ENCODE measurements at regions not wholly inside any gene's neighbourhood (a gene's known extent, or its start where the extent isn't known, plus 50 kb on each side); places are given as distances from the start of the nearest gene placed in this dataset.

DNA sequence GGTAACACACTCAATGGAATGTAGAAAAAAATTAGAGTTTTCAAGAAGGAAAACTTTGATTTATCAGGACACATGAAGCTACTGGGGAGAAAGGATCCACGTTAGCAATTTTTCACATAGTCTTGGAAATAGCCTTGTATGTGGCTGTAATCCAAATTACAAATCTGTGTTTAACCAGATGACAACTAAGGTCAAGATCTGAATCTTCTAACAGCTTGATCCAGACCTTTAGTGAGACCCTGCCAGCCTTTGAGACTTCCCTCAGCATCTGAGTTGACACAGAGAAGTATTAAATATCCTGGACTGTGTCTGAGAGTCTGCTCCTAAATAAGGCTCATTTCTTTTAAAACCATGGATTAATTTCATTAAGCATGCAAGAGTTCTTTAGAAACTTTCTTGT is 135.9 kb upstream of the KCNK2 start:
- Histone ChIP-seq H3K9me3 (ENCODE audit: control insufficient read depth, insufficient read depth, low read length) (no peaks in the 10 kb centered on the region), H3K9ac (ENCODE audit: low read depth, low read length) (no peak overlapping the region), H3K36me3 (ENCODE audit: insufficient read depth, low read length) (no peaks in the 10 kb centered on the region), H3K4me1 (ENCODE audit: insufficient read depth, low read length) (no peaks in the 10 kb centered on the region)

- Histone ChIP-seq H3K36me3 (ENCODE audit: insufficient read depth, low read length) (no peaks in the 10 kb centered on the region), H3K9me3 (ENCODE audit: control insufficient read depth, insufficient read depth, low read length) (no peaks in the 10 kb centered on the region), H3K9ac (ENCODE audit: low read depth, low read length) (no peak overlapping the region), H3K4me1 (ENCODE audit: insufficient read depth, low read length) (no peaks in the 10 kb centered on the region)
These were observed 129.9 kb upstream of the KCNK2 start for GRCh38 chr1:214952648-214953047.

- no peaks in the 10 kb centered on the region for H3K4me1 ChIP-seq (ENCODE audit: insufficient read depth, low read length)
- H3K9me3 ChIP-seq (ENCODE audit: control insufficient read depth, insufficient read depth, low read length), result no peaks in the 10 kb centered on the region
- H3K9ac ChIP-seq (ENCODE audit: low read depth, low read length), result no peak overlapping the region
- H3K36me3 ChIP-seq (ENCODE audit: insufficient read depth, low read length), result no peaks in the 10 kb centered on the region
These were observed 128.5 kb upstream of the KCNK2 start for GRCh38 chr1:214953901-214954616.

DNA sequence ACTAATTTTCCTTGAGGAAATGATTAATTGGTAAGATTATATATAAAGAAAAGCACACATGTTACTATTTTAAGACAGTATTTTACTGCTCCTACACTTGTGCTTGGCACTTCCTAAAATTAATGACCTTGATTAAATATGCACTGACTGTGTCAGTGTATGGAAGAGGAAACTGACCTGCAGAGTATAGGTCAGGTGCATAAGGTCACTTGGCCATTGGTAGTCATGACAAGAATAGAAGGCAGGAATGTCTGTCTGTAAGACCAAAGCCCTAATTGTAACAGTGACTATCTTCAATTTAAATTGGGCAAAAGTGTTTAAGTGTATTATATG is 128.0 kb upstream of the KCNK2 start:
- no peak overlapping the region for H3K9ac ChIP-seq (ENCODE audit: low read depth, low read length)
- H3K9me3 ChIP-seq (ENCODE audit: control insufficient read depth, insufficient read depth, low read length), result no peaks in the 10 kb centered on the region; the same call in 1 of the 2 replicates
- no peaks in the 10 kb centered on the region for H3K4me1 ChIP-seq (ENCODE audit: insufficient read depth, low read length)
- no peaks in the 10 kb centered on the region for H3K36me3 ChIP-seq (ENCODE audit: insufficient read depth, low read length)

GRCh38 chr1:214957330-214958137 is 125.0 kb upstream of the KCNK2 start:
- H3K9ac ChIP-seq (ENCODE audit: low read depth, low read length), result no peak overlapping the region
- H3K4me1 ChIP-seq (ENCODE audit: insufficient read depth, low read length), result no peaks in the 10 kb centered on the region
- H3K36me3 ChIP-seq (ENCODE audit: insufficient read depth, low read length), result no peaks in the 10 kb centered on the region
- no peaks in the 10 kb centered on the region; the same call in 1 of the 2 replicates for H3K9me3 ChIP-seq (ENCODE audit: control insufficient read depth, insufficient read depth, low read length)

DNA sequence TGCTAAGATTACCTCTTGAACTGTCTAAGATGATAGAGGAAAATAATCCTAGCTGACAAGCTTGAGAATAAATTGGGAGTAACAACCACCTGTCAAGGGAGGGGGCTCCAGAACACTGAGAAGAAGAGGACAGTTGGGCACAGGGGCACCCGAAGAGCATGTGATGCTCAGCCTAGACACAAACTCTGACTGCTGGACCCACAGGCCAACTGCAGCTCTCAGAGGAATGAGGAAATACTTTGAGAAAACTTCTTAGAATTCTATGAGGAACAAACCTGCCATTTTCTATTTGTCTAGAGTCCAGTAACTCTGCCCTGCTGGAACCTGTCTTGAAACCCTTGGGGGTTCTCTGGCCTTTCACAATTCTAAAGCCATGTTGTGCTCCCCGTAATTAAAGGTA is 124.1 kb upstream of the KCNK2 start:
- H3K9ac ChIP-seq (ENCODE audit: low read depth, low read length), result no peak overlapping the region
- H3K9me3 ChIP-seq (ENCODE audit: control insufficient read depth, insufficient read depth, low read length), result no peaks in the 10 kb centered on the region; the same call in 1 of the 2 replicates
- H3K4me1 ChIP-seq (ENCODE audit: insufficient read depth, low read length), result no peaks in the 10 kb centered on the region
- H3K36me3 ChIP-seq (ENCODE audit: insufficient read depth, low read length), result no peaks in the 10 kb centered on the region

DNA sequence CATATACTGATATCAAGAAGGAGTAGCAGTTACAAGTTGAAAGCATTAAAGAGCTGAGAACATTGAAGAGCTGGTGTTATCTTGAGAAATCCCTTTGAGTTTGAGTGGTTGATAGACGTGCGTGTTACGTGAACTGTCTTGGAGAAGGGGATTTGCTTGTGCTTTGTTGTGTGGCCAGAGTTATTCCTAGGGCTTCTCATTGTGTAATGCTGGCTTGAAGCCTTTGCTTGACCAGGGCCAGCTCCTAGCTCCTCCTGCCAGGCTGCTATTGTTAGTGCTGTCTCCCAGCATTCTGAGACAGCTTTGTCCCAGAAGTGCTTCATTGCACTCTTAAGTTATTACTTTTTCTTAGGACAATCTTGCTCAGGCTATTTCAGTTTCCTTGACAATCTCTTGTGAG is 116.2 kb upstream of the KCNK2 start:
- Histone ChIP-seq H3K9ac (ENCODE audit: low read depth, low read length) (no peak overlapping the region), H3K36me3 (ENCODE audit: insufficient read depth, low read length) (no peaks in the 10 kb centered on the region), H3K9me3 (ENCODE audit: control insufficient read depth, insufficient read depth, low read length) (no peaks in the 10 kb centered on the region), H3K4me1 (ENCODE audit: insufficient read depth, low read length) (no peaks in the 10 kb centered on the region)

DNA sequence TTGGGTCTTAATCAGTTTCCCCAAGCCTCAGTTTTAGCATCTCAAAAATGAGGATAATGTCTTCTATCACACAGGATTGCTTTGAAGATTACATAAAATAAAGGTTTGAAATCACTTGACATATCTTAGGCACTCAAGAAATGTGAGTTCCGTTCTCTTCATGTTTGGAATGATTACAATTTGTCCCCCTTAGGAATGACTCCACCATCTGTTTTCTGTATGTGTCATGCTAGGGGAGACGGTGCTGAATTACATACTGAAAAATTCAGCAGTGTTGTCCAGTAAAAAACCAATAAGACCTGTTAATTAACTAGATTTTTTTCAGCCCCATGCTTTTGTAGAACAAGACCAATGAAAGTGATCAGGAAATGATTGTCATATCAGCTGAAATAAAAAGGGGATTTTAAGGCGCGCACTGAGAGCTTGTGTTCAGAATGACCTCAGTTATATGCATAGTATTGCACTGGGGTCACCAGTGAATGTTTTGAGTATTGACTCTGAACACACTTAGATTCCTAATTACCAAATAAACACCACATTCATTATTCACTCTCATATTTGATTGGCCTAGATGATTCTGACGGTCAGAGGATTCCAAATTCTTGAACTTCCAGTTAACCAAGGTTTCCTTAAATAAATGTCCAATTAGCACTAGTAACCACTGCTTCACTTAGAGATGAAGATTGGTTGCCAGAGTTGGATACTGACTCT is 114.5 kb upstream of the KCNK2 start:
- no peaks in the 10 kb centered on the region for H3K9me3 ChIP-seq (ENCODE audit: control insufficient read depth, insufficient read depth, low read length)

DNA sequence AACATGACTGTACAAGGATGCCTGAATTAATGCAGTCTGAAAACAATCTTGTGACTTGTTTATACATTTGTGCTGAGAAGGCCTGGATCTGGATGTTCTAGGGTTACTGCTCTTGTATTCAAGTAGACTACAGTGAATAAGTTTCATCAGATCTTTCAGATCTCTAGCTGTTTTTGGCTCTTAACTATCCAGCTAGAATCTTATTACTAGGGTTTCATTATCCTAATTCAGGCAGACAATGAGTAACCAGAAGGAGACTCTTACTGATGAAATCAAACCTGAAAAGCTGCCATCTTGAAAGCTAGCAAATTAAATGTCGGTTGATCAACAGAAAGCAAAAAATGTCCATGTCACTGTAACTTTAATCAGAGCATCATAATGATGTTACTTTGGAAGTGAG is 112.5 kb upstream of the KCNK2 start:
- Histone ChIP-seq H3K36me3 (ENCODE audit: insufficient read depth, low read length) (no peaks in the 10 kb centered on the region), H3K9ac (ENCODE audit: low read depth, low read length) (no peak overlapping the region), H3K9me3 (ENCODE audit: control insufficient read depth, insufficient read depth, low read length) (no peaks in the 10 kb centered on the region), H3K4me1 (ENCODE audit: insufficient read depth, low read length) (no peaks in the 10 kb centered on the region)

More for the DNA sequence above, 114.5 kb upstream of the KCNK2 start:
- no peaks in the 10 kb centered on the region for H3K4me1 ChIP-seq (ENCODE audit: insufficient read depth, low read length)
- no peak overlapping the region for H3K9ac ChIP-seq (ENCODE audit: low read depth, low read length)
- no peaks in the 10 kb centered on the region for H3K36me3 ChIP-seq (ENCODE audit: insufficient read depth, low read length)

- H3K4me1 ChIP-seq (ENCODE audit: insufficient read depth, low read length), result no peaks in the 10 kb centered on the region
- no peaks in the 10 kb centered on the region for H3K36me3 ChIP-seq (ENCODE audit: insufficient read depth, low read length)
- no peak overlapping the region for H3K9ac ChIP-seq (ENCODE audit: low read depth, low read length)
- H3K9me3 ChIP-seq (ENCODE audit: control insufficient read depth, insufficient read depth, low read length), result no peaks in the 10 kb centered on the region
These were observed 111.5 kb upstream of the KCNK2 start for GRCh38 chr1:214971071-214971470.

- Histone ChIP-seq H3K9me3 (ENCODE audit: control insufficient read depth, insufficient read depth, low read length) (no peaks in the 10 kb centered on the region), H3K4me1 (ENCODE audit: insufficient read depth, low read length) (peaks cover 5% of the 10 kb centered on the region; the same call in 1 of the 2 replicates), H3K9ac (ENCODE audit: low read depth, low read length) (no peak overlapping the region), H3K36me3 (ENCODE audit: insufficient read depth, low read length) (no peaks in the 10 kb centered on the region)
These were observed 108.5 kb upstream of the KCNK2 start for GRCh38 chr1:214974002-214974401.

DNA sequence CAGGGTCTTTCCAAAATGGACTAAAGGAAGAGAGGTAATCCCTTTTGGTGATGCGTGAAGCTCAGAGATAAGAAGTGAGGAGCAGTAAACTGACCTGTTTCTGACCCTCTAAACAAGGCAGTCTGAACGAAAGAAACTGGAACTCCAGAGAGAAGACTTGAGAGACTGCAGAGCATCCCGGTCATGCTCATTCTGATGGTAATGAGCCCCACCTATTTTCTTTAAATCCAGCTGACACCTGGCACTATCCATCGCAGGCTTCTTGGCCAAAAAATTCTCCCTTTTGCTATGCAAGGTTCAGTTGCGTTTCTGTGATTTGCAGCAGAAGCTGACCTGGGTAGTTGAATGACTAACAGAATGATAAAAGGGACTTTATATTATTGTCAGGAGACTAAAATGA is 105.9 kb upstream of the KCNK2 start:
- no peaks in the 10 kb centered on the region for H3K36me3 ChIP-seq (ENCODE audit: insufficient read depth, low read length)
- no peak overlapping the region for H3K9ac ChIP-seq (ENCODE audit: low read depth, low read length)
- H3K9me3 ChIP-seq (ENCODE audit: control insufficient read depth, insufficient read depth, low read length), result no peaks in the 10 kb centered on the region
- peaks cover 5% of the 10 kb centered on the region; the same call in 1 of the 2 replicates for H3K4me1 ChIP-seq (ENCODE audit: insufficient read depth, low read length)

DNA sequence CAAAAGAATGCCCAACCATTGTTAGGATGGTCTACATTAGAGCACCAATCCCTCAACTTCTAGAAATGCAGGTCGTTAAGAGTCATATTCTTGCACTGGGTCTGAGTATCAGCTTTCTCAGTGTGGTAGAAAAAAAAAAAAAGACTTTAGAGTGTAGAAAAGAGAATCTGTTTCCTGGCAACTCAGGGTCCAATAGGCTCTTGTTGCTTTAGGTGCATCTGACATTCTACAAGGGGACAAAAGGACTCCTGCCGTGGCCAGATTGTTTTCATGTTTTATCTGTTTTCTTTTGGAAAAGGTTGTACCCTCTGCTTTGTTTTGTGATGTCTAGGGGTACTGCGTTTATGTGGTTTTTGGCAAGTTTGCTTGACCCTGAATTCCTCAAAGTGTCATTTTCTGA is 105.4 kb upstream of the KCNK2 start:
- Histone ChIP-seq H3K9ac (ENCODE audit: low read depth, low read length) (no peak overlapping the region), H3K9me3 (ENCODE audit: control insufficient read depth, insufficient read depth, low read length) (no peaks in the 10 kb centered on the region), H3K4me1 (ENCODE audit: insufficient read depth, low read length) (peaks cover 5% of the 10 kb centered on the region; the same call in 1 of the 2 replicates), H3K36me3 (ENCODE audit: insufficient read depth, low read length) (no peaks in the 10 kb centered on the region)

DNA sequence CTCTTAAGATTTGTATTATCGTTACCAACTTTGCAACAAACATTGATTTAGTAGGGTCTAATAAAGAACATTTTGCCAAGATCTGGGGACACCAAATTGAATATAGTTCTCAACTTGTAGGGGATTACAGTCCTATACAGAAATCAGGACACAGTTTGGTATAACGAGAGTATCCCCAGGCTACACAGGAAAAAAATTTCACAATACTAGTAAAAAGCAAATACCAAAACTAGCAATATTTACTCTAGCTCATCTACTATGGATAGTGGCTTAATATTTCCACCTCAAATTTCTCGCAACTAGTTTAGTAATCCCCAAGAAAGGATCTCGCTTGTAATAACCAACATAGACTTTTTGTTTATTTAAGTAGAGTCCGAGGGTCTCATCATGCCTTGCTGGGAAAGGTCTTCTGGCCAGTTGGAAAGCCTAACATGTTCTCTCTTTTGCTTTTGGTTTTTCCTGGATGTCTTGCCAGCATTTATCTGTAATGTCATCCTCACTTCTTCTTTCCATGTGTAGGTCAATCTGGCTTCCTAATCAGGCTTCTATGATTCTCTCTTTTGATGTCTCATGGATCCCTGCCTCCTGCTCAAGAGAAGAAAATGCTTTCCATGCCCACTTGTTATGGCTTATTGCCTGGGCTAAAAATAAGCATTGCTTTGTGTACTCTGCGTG is 104.7 kb upstream of the KCNK2 start:
- peaks cover 5% of the 10 kb centered on the region; the same call in 1 of the 2 replicates for H3K4me1 ChIP-seq (ENCODE audit: insufficient read depth, low read length)
- H3K9ac ChIP-seq (ENCODE audit: low read depth, low read length), result no peak overlapping the region
- H3K36me3 ChIP-seq (ENCODE audit: insufficient read depth, low read length), result no peaks in the 10 kb centered on the region
- H3K9me3 ChIP-seq (ENCODE audit: control insufficient read depth, insufficient read depth, low read length), result no peaks in the 10 kb centered on the region

Measured in ES-I3 (cell line).